CD4-positive, alpha-beta memory T cell (primary cell): ENCODE measurements at regions not wholly inside any gene's neighbourhood (a gene's known extent, or its start where the extent isn't known, plus 50 kb on each side); places are given as distances from the start of the nearest gene placed in this dataset.

Experiments used
- CTCF ChIA-PET: fragments of 350-600 bp; sonication (Branson Sonifier 250); formaldehyde crosslinking; loops from one replicate; lab custom pipeline; 2021; ENCODE audit warnings: inconsistent platforms; ENCODE audit not compliant: partially characterized antibody; lab: Charles Lee
- POLR2A ChIA-PET: fragments of 350-600 bp; sonication (Branson Sonifier 250); formaldehyde crosslinking; loops from one replicate; lab custom pipeline; 2021; ENCODE audit not compliant: partially characterized antibody; lab: Charles Lee
- DNase-seq, 5 donors: peaks; one replicate each; pipeline versions ENCODE4 v3.0.0 to v3.0.0-alpha.2; 2020 to 2022; ENCODE audit warnings: mixed read lengths in 1 of 5
- H3K27ac ChIP-seq: one replicate; pipeline ENCODE4 v1.7.0; 2013; ENCODE audit warnings: low read depth, low read length
- H3K27me3 ChIP-seq: 2 replicates; pipeline ENCODE4 v1.7.0; 2013; ENCODE audit warnings: mild to moderate bottlenecking, low read length, moderate library complexity; ENCODE audit not compliant: insufficient read depth
- H3K36me3 ChIP-seq: 2 replicates; pipeline ENCODE4 v1.7.0; 2013; ENCODE audit warnings: mild to moderate bottlenecking, low read length, moderate library complexity; ENCODE audit not compliant: insufficient read depth
- H3K4me1 ChIP-seq: 2 replicates; pipeline ENCODE4 v1.7.0; 2013; ENCODE audit warnings: mild to moderate bottlenecking, low read length, moderate library complexity; ENCODE audit not compliant: insufficient read depth
- H3K4me3 ChIP-seq, 2 donors: one replicate each; pipeline ENCODE4 v1.7.0; 2013; ENCODE audit warnings: low read length in 2 of 2, mild to moderate bottlenecking in 1 of 2
- H3K9me3 ChIP-seq, 2 donors: one replicate each; pipeline ENCODE4 v1.7.0; 2013; ENCODE audit warnings: low read length in 2 of 2, control low read depth in 1 of 2; ENCODE audit not compliant: control insufficient read depth in 1 of 2
- H3K27ac Mint-ChIP-seq, 7 donors: one replicate each; pipeline ENCODE4 v1.8.0; 2020 to 2021; ENCODE audit warnings: mixed read lengths in 7 of 7, mild to moderate bottlenecking in 6 of 7, inconsistent platforms in 3 of 7, moderate library complexity in 3 of 7
- H3K27me3 Mint-ChIP-seq, 2 donors: one replicate each; pipeline ENCODE4 v1.8.0; 2020 to 2021; ENCODE audit warnings: mixed read lengths in 2 of 2
- H3K36me3 Mint-ChIP-seq, 2 donors: one replicate each; pipeline ENCODE4 v1.8.0; 2020 to 2021; ENCODE audit warnings: mixed read lengths in 2 of 2, inconsistent platforms in 1 of 2, mild to moderate bottlenecking in 1 of 2
- H3K4me1 Mint-ChIP-seq, 4 donors: one replicate each; pipeline ENCODE4 v1.8.0; 2020 to 2021; ENCODE audit warnings: mixed read lengths in 4 of 4, mild to moderate bottlenecking in 1 of 4
- H3K4me3 Mint-ChIP-seq, 8 donors: one replicate each; pipeline ENCODE4 v1.8.0; 2020 to 2021; ENCODE audit warnings: mixed read lengths in 8 of 8, mild to moderate bottlenecking in 7 of 8, moderate library complexity in 6 of 8, inconsistent platforms in 3 of 8
- H3K9me3 Mint-ChIP-seq, 8 donors: one replicate each; pipeline ENCODE4 v1.8.0; 2020 to 2021; ENCODE audit warnings: mixed read lengths in 8 of 8, mild to moderate bottlenecking in 5 of 8, inconsistent platforms in 3 of 8, moderate library complexity in 1 of 8
- intact Hi-C: fragments of 100-400 bp; cut with micrococcal nuclease; formaldehyde crosslinking; loops from one replicate; pipeline ENCODE4 v1.15.1; 2023

- POLR2A ChIA-PET, result no interaction called here
- H3K36me3 Mint-ChIP-seq, result no peaks in the 10 kb centered on the region
- Histone ChIP-seq H3K27ac (no peak overlapping the region), H3K36me3 (no peaks in the 10 kb centered on the region), H3K9me3 (no peaks in the 10 kb centered on the region), H3K27me3 (no peaks in the 10 kb centered on the region), H3K4me1 (no peaks in the 10 kb centered on the region), H3K4me3 (no peak overlapping the region)
- CTCF ChIA-PET, result interaction anchor here (0.5 to 1.5 kb wide), 2 partner anchors 43 to 1065 kb away, joined by 3 to 4 read pairs; no protein-coding TSS in a partner anchor
- H3K9me3 Mint-ChIP-seq, result no peaks in the 10 kb centered on the region
- intact Hi-C loops, result loop anchor here (10.0 kb wide), 1 partner anchor 792 kb away; no protein-coding TSS in a partner anchor
- no peak overlapping the region for H3K4me3 Mint-ChIP-seq
- H3K4me1 Mint-ChIP-seq, result peaks cover 0 to 4% (median 0%) of the 10 kb centered on the region in 4 donors
- H3K27ac Mint-ChIP-seq, result peak overlapping the region in 1 of 7 donors; percentile 59
- peaks cover 3 to 5% of the 10 kb centered on the region in 2 donors for H3K27me3 Mint-ChIP-seq
- no peak for DNase-seq
Observed at GRCh38 chr3:178156301-178156700, 379.9 kb upstream of the KCNMB2 start.

- H3K36me3 ChIP-seq, result no peaks in the 10 kb centered on the region
- no peak overlapping the region for H3K27ac ChIP-seq
- no peak overlapping the region for H3K4me3 ChIP-seq
- intact Hi-C loops, result loop anchor here (10.0 kb wide), 1 partner anchor 795 kb away; no protein-coding TSS in a partner anchor
- no peaks in the 10 kb centered on the region for H3K4me1 ChIP-seq
- no peaks in the 10 kb centered on the region for H3K27me3 ChIP-seq
- no peak for DNase-seq
- H3K27ac Mint-ChIP-seq, result no peak overlapping the region
- H3K4me1 Mint-ChIP-seq, result no peaks in the 10 kb centered on the region
- CTCF ChIA-PET, result no interaction called here
- no peaks in the 10 kb centered on the region for H3K36me3 Mint-ChIP-seq
- no peak overlapping the region for H3K4me3 Mint-ChIP-seq
- peaks cover 0 to 2% (median 0%) of the 10 kb centered on the region in 8 donors for H3K9me3 Mint-ChIP-seq
- no peaks in the 10 kb centered on the region for H3K9me3 ChIP-seq
- peaks cover 4 to 7% of the 10 kb centered on the region in 2 donors for H3K27me3 Mint-ChIP-seq
- POLR2A ChIA-PET, result no interaction called here
Observed at GRCh38 chr3:178159691-178160220, 376.5 kb upstream of the KCNMB2 start.

- Histone ChIP-seq H3K9me3 (no peaks in the 10 kb centered on the region), H3K27me3 (no peaks in the 10 kb centered on the region), H3K36me3 (no peaks in the 10 kb centered on the region), H3K4me1 (no peaks in the 10 kb centered on the region), H3K27ac (no peak overlapping the region), H3K4me3 (no peak overlapping the region)
- H3K36me3 Mint-ChIP-seq, result no peaks in the 10 kb centered on the region
- ChIA-PET POLR2A (no interaction called here), CTCF (no interaction called here)
- no peak overlapping the region for H3K27ac Mint-ChIP-seq
- no peak for DNase-seq
- no peaks in the 10 kb centered on the region for H3K4me1 Mint-ChIP-seq
- peaks cover 0 to 3% of the 10 kb centered on the region in 2 donors for H3K27me3 Mint-ChIP-seq
- peaks cover 0 to 2% (median 0%) of the 10 kb centered on the region in 8 donors for H3K9me3 Mint-ChIP-seq
- H3K4me3 Mint-ChIP-seq, result no peak overlapping the region
- intact Hi-C loops, result no loop called here
Observed at GRCh38 chr3:178169421-178169820, 366.8 kb upstream of the KCNMB2 start.

- Histone ChIP-seq H3K36me3 (no peaks in the 10 kb centered on the region), H3K4me1 (no peaks in the 10 kb centered on the region), H3K27ac (no peak overlapping the region), H3K9me3 (no peaks in the 10 kb centered on the region), H3K4me3 (no peak overlapping the region), H3K27me3 (no peaks in the 10 kb centered on the region)
- H3K9me3 Mint-ChIP-seq, result peaks cover 0 to 2% (median 0%) of the 10 kb centered on the region in 8 donors
- DNase-seq, result peak in 1 of 5 donors; percentile 5
- H3K4me3 Mint-ChIP-seq, result no peak overlapping the region
- ChIA-PET CTCF (interaction anchor here (1.5 kb wide), 1 partner anchor 8 kb away, joined by 3 read pairs; no protein-coding TSS in a partner anchor), POLR2A (no interaction called here)
- H3K27me3 Mint-ChIP-seq, result no peaks in the 10 kb centered on the region
- intact Hi-C loops, result no loop called here
- H3K27ac Mint-ChIP-seq, result no peak overlapping the region
- H3K36me3 Mint-ChIP-seq, result no peaks in the 10 kb centered on the region
- H3K4me1 Mint-ChIP-seq, result no peaks in the 10 kb centered on the region
Observed at GRCh38 chr3:178170698-178171535, 365.3 kb upstream of the KCNMB2 start.

- Mint-ChIP-seq H3K4me1 (no peaks in the 10 kb centered on the region), H3K27ac (no peak overlapping the region), H3K9me3 (peaks cover 0 to 2% (median 0%) of the 10 kb centered on the region in 8 donors), H3K4me3 (no peak overlapping the region), H3K36me3 (no peaks in the 10 kb centered on the region), H3K27me3 (no peaks in the 10 kb centered on the region)
- DNase-seq, result no peak
- Histone ChIP-seq H3K27me3 (no peaks in the 10 kb centered on the region), H3K4me3 (no peak overlapping the region), H3K4me1 (no peaks in the 10 kb centered on the region), H3K36me3 (no peaks in the 10 kb centered on the region), H3K27ac (no peak overlapping the region), H3K9me3 (no peaks in the 10 kb centered on the region)
- intact Hi-C loops, result no loop called here
- POLR2A ChIA-PET, result no interaction called here
- CTCF ChIA-PET, result interaction anchor here (1.5 kb wide), 1 partner anchor 10 kb away, joined by 3 read pairs; no protein-coding TSS in a partner anchor
Observed at GRCh38 chr3:178172121-178172520, 364.1 kb upstream of the KCNMB2 start.

GRCh38 chr3:178174201-178174915, 361.9 kb upstream of the KCNMB2 start:
- Mint-ChIP-seq H3K36me3 (no peaks in the 10 kb centered on the region), H3K4me1 (no peaks in the 10 kb centered on the region), H3K9me3 (no peaks in the 10 kb centered on the region), H3K27ac (no peak overlapping the region), H3K27me3 (no peaks in the 10 kb centered on the region), H3K4me3 (no peak overlapping the region)
- ChIA-PET POLR2A (no interaction called here), CTCF (no interaction called here)
- Histone ChIP-seq H3K4me1 (no peaks in the 10 kb centered on the region), H3K36me3 (no peaks in the 10 kb centered on the region), H3K4me3 (no peak overlapping the region), H3K9me3 (no peaks in the 10 kb centered on the region), H3K27me3 (no peaks in the 10 kb centered on the region), H3K27ac (no peak overlapping the region)
- DNase-seq, result no peak
- intact Hi-C loops, result no loop called here

- ChIA-PET CTCF (no interaction called here), POLR2A (no interaction called here)
- no peaks in the 10 kb centered on the region for H3K4me1 Mint-ChIP-seq
- H3K27ac ChIP-seq, result no peak overlapping the region
- no peaks in the 10 kb centered on the region for H3K4me1 ChIP-seq
- no peaks in the 10 kb centered on the region for H3K36me3 ChIP-seq
- intact Hi-C loops, result no loop called here
- no peaks in the 10 kb centered on the region for H3K36me3 Mint-ChIP-seq
- H3K4me3 Mint-ChIP-seq, result no peak overlapping the region
- no peaks in the 10 kb centered on the region for H3K27me3 ChIP-seq
- no peak overlapping the region for H3K27ac Mint-ChIP-seq
- no peak for DNase-seq
- H3K27me3 Mint-ChIP-seq, result peaks cover 3 to 6% of the 10 kb centered on the region in 2 donors
- peaks cover 0 to 2% (median 0%) of the 10 kb centered on the region in 8 donors for H3K9me3 Mint-ChIP-seq
- H3K9me3 ChIP-seq, result no peaks in the 10 kb centered on the region
- H3K4me3 ChIP-seq, result no peak overlapping the region
Observed at GRCh38 chr3:178181088-178181487, 355.1 kb upstream of the KCNMB2 start.
